Aorta (tissue), 5 donors: ENCODE measurements at regions not wholly inside any gene's neighbourhood (a gene's known extent, or its start where the extent isn't known, plus 50 kb on each side); places are given as distances from the start of the nearest gene placed in this dataset.

Experiments
- ATAC-seq: fragments of 200-7000 bp; cut with Tn5 transposase; one replicate; pipeline ENCODE4 v1.9.1; 2022; ENCODE audit warnings: moderate library complexity; ENCODE audit not compliant: low FRiP score
- DNase-seq, 2 donors: peaks; one replicate each; pipeline ENCODE4 v3.0.0-alpha.2; 2020
- H3K27ac ChIP-seq, 2 donors: one replicate each; pipeline ENCODE4 v1.5.1; 2013; ENCODE audit warnings: low read length in 2 of 2, mild to moderate bottlenecking in 2 of 2, moderate library complexity in 2 of 2, control low read depth in 1 of 2, inconsistent platforms in 1 of 2, low read depth in 1 of 2
- H3K27me3 ChIP-seq, 2 donors: one replicate each; pipeline ENCODE4 v1.6.1; 2013; ENCODE audit warnings: control low read depth in 1 of 2, low read length in 1 of 2, mild to moderate bottlenecking in 1 of 2, moderate library complexity in 1 of 2; ENCODE audit not compliant: insufficient read depth in 2 of 2, control insufficient read depth in 1 of 2
- H3K36me3 ChIP-seq, 2 donors: one replicate each; pipeline ENCODE4 v1.6.1; 2013; ENCODE audit warnings: control low read depth in 1 of 2, low read length in 1 of 2, mild to moderate bottlenecking in 1 of 2; ENCODE audit not compliant: insufficient read depth in 2 of 2, control insufficient read depth in 1 of 2
- H3K4me1 ChIP-seq, 2 donors: one replicate each; pipeline ENCODE4 v1.6.1; 2013; ENCODE audit warnings: low read length in 2 of 2, control low read depth in 1 of 2, mild to moderate bottlenecking in 1 of 2, moderate library complexity in 1 of 2; ENCODE audit not compliant: insufficient read depth in 2 of 2, control insufficient read depth in 1 of 2
- H3K4me3 ChIP-seq, 2 donors: one replicate each; pipeline ENCODE4 v1.5.1; 2013; ENCODE audit warnings: low read length in 2 of 2, control low read depth in 1 of 2, mild to moderate bottlenecking in 1 of 2
- H3K9me3 ChIP-seq: one replicate; pipeline ENCODE4 v1.6.1; 2013; ENCODE audit warnings: mild to moderate bottlenecking, low read length; ENCODE audit not compliant: control insufficient read depth
- WGBS, 2 donors: extraction: QIAGEN DNeasy Blood & Tissue Kit; methylation state at CpG; one replicate each; pipeline ENCODE4 v1.1.7; 2013; 5-methylcytosine and 5-hydroxymethylcytosine counted together
- intact Hi-C, 2 donors: fragments of 100-400 bp; cut with DNase I; formaldehyde crosslinking; loops; one replicate each; pipeline versions ENCODE4 v1.14.2 to v1.15.0; 2022
- donor health status: healthy with polysubstance abuse.
- donor health status: Bipolar disorder and iron deficiency.
- donor health status: DM: no; HTN: no; CAD: no.
- donor health status: DM: no; HTN: no; CAD: no.
- donor health status: DM: yes; HTN: yes; CAD: no.

DNA sequence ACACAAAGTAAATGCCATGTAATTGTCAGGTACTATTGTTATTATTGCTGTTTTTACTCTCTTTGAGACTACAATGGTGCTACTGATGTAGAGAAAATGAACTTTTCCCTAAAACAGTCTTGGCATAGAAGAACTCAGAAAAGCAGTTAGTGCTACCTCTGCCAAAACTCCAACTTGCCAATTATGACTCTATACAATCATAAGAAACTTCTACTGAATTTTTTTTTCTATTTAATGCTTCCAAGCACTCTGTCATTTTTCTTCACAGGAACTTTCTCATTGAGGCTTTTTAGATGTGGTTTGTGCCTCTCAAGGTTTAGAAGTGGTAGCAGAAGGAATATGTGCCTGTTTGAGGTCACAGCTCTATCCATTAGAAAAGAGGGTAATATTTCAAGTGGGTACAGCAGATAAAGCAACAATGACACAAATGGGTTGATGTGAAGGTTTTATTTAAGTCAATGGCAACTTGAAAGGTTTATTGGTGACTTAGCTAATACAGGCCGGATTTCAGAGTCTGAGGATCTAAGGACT is 64.0 kb upstream of the FERD3L start:
- H3K9me3 ChIP-seq = no peaks in the 10 kb centered on the region
- no peak for DNase-seq
- 93 to 96% methylated on average over 1 of the region's 1 CpG for WGBS, 2 donors
- no peaks in the 10 kb centered on the region for H3K4me1 ChIP-seq
- intact Hi-C loops = no loop called here
- H3K36me3 ChIP-seq = no peaks in the 10 kb centered on the region
- no peak for ATAC-seq
- H3K27me3 ChIP-seq = no peaks in the 10 kb centered on the region
- H3K4me3 ChIP-seq = no peak overlapping the region
- no peak overlapping the region for H3K27ac ChIP-seq

DNA sequence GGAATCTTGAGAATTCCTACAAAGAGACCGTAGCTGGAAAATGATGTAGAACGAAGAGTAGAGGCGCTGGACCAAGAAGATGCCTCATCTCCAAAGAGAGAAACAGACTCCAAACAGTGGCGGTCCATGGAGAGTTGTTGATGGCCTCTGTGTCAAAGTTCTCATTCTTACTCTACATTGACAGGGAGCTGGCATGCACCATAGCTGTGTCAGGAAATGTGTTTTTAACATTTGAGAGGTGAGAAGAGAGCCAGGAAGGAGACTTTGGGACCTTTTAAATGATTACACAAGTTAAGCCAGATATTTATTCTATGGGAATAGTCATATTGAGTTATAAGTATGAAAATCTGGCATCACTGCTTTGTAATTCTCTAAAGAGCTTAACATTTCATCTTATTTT is 61.5 kb upstream of the FERD3L start:
- no peaks in the 10 kb centered on the region for H3K4me1 ChIP-seq
- intact Hi-C loops = no loop called here
- H3K36me3 ChIP-seq = no peaks in the 10 kb centered on the region
- 69 to 77% methylated on average over 4 of the region's 4 CpGs for WGBS, 2 donors
- no peak overlapping the region for H3K27ac ChIP-seq
- no peak overlapping the region for H3K4me3 ChIP-seq
- no peak for ATAC-seq
- no peaks in the 10 kb centered on the region for H3K27me3 ChIP-seq
- DNase-seq = no peak
- no peaks in the 10 kb centered on the region for H3K9me3 ChIP-seq

DNA sequence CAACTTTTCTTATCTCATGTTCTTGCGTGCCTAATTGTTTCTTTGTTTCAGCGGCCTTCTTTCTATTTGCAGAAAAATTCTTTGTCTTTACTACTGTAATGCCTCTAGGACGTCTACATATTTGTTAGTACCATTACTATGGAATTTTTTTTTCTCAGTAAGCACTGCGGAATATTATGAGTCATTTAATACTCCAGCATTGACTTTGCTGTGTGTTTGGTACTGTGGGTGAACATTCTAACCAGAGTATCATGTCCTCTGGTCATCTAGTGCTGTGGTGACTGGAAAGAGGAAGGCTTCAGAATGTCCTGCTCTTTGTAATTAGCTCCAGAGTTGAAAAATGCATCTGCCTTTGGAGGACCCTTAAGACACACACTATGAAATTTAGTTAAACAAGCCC is 58.5 kb upstream of the FERD3L start:
- intact Hi-C loops = no loop called here
- Histone ChIP-seq H3K4me3 (no peak overlapping the region), H3K9me3 (no peaks in the 10 kb centered on the region), H3K4me1 (no peaks in the 10 kb centered on the region), H3K36me3 (no peaks in the 10 kb centered on the region), H3K27me3 (no peaks in the 10 kb centered on the region), H3K27ac (no peak overlapping the region)
- ATAC-seq (no peak), DNase-seq (no peak)
- WGBS, 2 donors = 73% methylated on average over 4 of the region's 4 CpGs

DNA sequence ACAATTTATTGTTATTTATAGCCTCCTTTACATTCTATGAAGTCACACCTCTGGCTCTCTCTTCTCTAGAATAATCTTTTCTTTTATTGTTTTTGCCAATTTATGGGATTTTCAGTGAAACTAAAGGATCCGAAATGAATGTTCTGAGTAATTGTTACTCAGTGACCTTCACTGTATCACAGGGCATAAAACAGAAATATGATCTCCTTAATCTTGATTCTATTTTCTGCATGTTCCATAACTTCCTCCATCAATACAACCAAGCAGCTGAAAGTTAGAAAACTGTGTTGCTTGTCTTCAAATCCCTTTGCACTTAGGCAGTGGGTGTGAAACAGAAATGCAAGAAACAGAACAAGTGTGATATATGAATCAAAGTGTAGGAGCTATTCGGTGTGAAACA is 57.4 kb upstream of the FERD3L start:
- Histone ChIP-seq H3K9me3 (no peaks in the 10 kb centered on the region), H3K27ac (no peak overlapping the region), H3K36me3 (no peaks in the 10 kb centered on the region), H3K4me3 (no peak overlapping the region), H3K4me1 (no peaks in the 10 kb centered on the region), H3K27me3 (no peaks in the 10 kb centered on the region)
- ATAC-seq (no peak), DNase-seq (no peak)
- intact Hi-C loops = no loop called here
- WGBS, 2 donors = 17 to 33% methylated on average over 2 of the region's 2 CpGs
